HG03378 (cell line): ENCODE measurements at regions not wholly inside any gene's neighbourhood (a gene's known extent, or its start where the extent isn't known, plus 50 kb on each side); places are given as distances from the start of the nearest gene placed in this dataset.
"Not testable (repeated sequence)": the region's sequence is repeated elsewhere in the genome, so short reads cannot be mapped to it uniquely, and the experiment has no call there.

Experiments used
- ATAC-seq: cut with Tn5 transposase; IDR thresholded peaks from one replicate; pipeline ENCODE4 v1.9.1; 2021; ENCODE audit warnings: mild to moderate bottlenecking, moderate library complexity; ENCODE audit not compliant: unreplicated experiment

DNA sequence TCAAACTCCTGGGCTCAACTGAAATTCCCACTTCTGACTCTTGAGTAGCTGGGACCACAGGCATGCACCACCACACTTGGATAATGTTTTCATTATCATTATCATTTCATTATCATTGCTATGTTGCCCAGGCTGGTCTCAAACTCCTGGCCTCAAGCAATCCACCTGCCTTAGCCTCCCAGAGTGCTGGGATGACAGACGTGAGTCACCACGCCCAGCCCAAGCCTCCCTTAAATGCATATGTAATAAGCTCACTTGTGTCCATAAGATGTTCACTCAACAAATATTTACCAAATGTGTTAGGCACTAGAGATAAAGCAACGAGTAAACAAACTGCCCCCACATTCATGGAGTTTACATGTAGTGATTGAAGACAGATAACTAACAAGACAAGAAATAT lies 295.7 kb downstream of the GOLGA6L6 start:
- ATAC-seq: not testable (repeated sequence)

DNA sequence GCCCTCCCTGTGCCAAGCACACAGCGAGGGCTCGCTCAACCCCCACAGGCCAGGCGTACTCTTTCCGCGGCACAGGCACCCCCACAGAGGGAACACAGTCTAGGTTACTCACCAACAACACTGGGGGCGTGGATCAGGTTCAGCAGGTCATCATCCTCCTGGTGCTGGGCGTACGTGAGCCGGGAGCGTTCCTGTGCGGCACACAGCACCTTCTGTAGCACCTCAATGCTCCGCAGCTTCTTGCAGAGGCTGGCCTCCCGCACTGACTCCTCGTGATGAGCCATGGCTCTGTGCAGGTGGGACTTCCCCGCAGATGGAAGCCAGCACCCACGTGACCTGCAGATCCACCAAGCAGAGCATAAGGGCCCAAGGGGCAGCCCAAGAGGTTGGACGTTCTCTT lies 296.8 kb downstream of the GOLGA6L6 start:
- not testable (repeated sequence) for ATAC-seq

- ATAC-seq: not testable (repeated sequence)
These were observed 297.9 kb downstream of the GOLGA6L6 start for GRCh38 chr15:20243486-20244240.

DNA sequence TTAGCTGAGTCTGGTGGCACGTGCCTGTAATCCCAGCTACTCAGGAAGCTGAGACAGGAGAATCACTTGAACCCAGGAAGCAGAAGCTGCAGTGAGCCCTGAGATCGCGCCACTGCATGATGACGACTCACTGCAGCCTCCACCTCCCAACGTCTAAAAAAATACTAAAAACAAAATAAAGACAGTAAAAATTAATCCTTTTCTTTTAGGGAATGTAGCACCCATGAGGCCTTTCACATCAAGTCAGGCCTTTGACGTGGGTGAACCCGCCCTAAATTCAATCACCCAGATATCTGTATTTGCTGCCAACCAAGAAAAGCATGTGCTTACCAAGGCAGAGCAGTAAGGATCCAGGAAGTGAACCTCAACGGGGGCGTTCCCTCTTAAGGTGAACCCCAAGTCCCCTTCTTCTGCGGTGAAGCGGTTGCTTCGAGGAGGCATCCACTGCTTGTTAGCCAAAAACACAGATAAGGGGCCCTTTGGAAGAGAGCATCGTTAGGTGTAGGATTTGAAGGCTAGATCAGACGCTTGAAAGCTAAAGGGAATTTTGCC lies 301.2 kb downstream of the GOLGA6L6 start:
- not testable (repeated sequence) for ATAC-seq

DNA sequence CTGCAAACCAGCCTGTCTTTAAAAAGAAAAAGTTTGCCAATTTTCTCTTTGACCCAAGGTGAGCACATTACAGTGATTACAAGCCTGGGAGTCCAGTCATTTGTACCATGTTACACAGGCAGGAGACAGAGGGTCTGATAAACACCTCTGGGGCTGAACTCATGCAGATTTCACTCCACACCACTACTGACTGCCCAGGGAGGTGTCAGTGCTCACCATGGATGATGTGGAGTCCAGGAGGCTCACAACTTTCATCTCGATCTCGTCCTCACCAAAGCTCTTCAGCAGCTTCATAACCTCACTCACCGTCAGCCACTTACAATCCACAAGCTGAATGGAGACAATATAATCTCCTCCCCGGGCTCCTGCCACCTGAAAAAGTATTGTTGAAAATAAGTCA lies 302.4 kb downstream of the GOLGA6L6 start:
- not testable (repeated sequence) for ATAC-seq

DNA sequence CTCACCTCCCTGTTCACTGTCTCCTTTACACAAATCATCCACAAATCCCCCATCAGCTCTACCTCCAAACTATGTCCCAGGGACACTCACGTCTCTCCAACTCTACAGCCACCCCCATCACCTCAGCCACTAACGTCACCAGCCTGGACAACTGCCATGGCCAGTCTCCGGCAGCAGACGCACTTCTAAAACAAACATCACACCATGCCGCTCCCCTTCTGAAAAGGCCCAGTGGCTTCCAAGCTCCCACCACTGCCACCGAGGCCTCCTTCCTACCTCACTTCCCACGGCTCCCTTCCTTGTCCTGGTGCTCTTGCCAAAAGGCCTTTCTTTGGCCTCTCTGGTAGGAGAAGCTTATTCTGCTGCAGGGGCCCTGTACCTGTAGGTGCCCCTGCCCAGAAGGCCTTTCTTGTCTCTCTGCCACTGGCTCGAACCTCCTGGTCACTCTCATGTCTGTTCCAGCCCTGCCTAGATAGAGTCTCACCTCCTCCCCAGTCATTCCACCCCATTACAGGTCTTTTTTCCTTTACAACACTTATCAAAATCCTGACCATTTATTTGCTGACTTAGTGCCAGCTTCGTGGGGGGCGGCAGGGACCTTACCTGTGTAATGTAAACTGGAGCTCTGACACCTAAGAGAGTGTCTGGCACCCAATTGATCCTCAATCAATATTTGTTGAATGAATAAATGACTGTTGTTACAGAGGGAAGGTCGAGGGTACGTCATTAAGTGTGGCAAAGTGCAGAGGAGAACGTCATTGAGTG lies 304.2 kb downstream of the GOLGA6L6 start:
- not testable (repeated sequence) for ATAC-seq

DNA sequence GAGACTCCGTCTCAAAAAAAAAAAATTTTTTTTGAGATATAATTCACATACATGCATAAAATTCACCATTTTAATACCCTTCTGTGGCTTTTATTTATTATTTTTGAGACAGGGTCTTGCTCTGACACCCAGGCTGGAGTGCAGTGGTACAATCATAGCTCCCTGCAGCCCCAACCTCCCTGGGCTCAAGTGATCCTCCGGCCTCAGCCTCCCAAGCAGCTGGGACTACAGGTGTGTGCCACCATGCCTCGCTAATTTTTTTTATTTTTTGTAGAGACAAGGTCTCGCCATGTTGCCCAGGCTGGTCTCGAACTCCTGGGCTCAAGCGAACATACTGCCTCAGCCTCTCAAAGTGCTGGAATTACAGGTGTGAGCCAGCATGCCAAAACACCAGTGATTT lies 305.9 kb downstream of the GOLGA6L6 start:
- ATAC-seq: not testable (repeated sequence)

- not testable (repeated sequence) for ATAC-seq
These were observed 307.5 kb downstream of the GOLGA6L6 start for GRCh38 chr15:20234006-20234540.

DNA sequence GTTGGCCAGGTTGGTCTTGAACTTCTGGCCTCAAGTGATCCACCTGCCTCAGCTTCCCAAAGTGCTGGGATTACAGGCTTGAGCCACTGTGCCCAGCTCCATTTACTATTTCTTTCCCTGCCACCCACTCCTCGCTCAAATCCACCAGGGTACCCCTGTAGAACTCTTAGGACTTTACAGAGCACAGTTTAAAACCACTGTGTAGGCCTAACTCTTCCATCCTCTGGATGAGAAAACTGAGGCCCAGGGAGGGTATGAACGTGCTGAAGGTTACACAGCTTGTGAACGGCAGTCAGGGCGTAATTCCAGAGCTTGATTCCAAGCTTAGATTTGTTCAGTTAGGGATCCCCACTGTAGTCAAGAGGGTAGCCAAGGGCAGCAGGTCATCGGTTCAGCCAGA lies 309.1 kb downstream of the GOLGA6L6 start:
- ATAC-seq: not testable (repeated sequence)

DNA sequence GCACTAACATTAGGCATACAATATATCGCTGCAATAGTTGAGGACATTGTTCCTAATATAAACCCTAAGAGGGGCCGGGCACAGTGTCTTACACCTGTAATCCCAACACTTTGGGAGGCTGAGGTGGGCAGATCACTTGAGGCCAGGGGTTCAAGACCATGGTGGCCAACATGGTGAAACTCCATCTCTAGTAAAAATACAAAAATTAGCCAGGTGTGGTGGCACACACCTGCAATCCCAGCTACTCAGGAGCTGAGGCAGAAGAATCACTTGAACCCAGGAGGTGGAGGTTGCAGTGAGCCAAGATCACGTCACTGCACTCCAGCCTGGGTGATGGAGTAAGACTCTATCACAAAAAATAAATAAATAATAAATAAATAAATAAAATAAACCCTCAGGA lies 310.9 kb downstream of the GOLGA6L6 start:
- not testable (repeated sequence) for ATAC-seq

GRCh38 chr15:20228791-20229190 lies 312.8 kb downstream of the GOLGA6L6 start:
- ATAC-seq: not testable (repeated sequence)

DNA sequence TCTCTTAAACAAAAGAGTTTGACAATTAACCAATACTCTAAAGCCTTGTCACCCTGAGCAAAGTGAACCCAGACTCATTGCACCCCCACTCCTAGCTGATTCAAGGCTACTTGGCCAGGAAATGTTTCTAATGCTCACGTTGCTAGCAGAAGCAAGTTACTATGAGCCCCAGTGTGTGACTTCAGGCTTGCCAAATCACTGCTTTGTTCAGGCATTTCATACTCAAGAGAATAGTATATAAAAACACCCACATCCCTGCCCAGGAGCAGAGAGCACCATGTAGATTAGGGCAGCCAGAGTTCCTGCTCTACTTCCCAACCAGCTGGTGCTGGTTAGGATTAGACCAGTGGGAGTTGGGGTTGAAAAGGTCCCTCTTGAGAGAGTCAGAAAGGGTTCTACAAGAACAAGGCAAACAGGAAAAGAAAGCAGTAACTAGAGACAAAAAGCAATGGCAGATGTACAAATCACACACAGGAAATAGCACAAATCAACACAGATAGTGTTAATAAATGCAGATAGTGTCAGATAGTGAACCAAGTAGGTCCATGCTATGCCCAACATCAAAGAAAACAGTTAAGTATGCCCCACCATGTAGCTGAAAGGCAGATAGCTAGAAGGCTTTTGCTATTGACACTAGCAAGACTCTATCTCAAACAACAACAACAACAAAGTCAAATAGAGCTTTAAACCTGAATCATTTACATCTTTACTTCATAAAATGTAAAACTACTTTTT lies 314.3 kb downstream of the GOLGA6L6 start:
- ATAC-seq: not testable (repeated sequence)

- not testable (repeated sequence) for ATAC-seq
These were observed 315.1 kb downstream of the GOLGA6L6 start for GRCh38 chr15:20226531-20226930.

- ATAC-seq: not testable (repeated sequence)
These were observed 320.5 kb downstream of the GOLGA6L6 start for GRCh38 chr15:20221063-20221462.

DNA sequence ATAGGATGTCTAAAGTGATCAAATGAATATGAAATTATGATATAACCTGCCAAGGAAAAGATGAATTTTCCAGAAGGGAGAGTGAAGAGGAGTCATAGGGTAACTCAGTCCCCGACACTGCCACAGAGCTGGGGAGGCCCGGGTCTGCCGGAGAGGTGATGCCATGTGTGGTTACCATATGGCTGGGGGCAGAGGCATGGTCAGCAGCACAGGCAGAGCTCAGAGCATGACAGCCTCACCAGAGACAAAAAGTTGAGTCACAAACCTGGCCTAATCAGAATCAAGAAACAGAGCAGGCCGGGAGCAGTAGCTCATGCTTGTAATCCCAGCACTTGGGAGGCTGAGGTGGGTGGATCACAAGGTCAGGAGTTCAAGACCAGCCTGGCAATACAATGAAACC lies 322.4 kb downstream of the GOLGA6L6 start:
- ATAC-seq: not testable (repeated sequence)

GRCh38 chr15:20215700-20216099 lies 325.9 kb downstream of the GOLGA6L6 start:
- ATAC-seq: not testable (repeated sequence)

DNA sequence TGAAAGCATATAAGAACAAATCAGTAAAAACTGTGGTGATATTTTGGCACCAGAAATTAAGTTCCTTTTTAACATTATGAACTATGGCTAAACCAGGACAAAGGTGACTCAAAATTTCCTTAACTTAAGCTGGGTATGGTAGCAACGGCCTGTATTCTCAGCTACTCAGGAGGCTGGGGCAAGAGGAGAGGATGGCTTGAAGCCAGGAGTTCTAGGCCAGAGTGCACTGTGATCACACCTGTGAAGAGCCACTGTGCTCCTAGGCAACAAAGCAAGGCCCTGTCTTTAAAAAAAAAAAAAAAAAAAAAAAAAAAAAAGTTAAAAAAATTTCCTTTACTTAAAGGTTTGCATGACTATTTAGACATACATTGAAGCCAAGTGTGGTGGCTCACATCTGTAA lies 327.5 kb downstream of the GOLGA6L6 start:
- not testable (repeated sequence) for ATAC-seq

DNA sequence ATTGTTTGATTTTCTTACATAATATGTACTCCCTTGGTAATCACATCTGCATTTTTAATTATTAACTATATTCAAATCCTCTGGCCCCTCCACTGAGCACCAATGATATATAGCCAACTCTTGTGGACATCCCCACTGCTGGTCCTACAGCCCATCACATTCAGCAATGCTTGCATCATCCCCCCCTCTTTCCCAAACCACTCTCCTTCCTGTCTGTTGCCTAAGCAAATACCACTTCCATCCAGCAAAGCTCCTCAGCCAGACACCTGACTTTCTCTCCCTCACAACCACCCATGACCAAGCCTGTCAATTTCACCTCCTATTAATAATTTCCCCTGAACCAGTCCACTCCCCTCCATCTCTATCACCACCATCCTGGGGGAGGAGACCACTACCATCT lies 330.1 kb downstream of the GOLGA6L6 start:
- ATAC-seq: not testable (repeated sequence)

DNA sequence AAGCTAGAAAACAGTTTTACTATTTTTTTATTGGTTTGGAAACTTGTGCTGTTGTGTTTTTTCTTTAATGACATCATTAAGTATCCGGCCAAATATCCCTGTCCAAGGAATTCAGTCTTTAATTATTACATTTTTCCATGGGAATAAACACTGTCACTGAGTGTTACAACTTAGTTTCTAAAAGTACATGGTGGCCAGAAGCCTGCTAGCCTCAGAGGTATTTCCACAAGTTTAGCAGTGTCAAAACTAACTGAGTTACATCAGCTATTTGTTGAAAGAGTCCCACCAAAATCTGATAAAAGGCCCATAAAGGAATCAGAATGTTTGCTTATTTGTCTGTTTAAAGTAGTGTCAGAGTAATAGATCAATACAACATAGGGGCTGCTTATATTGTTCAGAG lies 331.6 kb downstream of the GOLGA6L6 start:
- ATAC-seq: not testable (repeated sequence)

GRCh38 chr15:20207607-20208006 lies 334.0 kb downstream of the GOLGA6L6 start:
- not testable (repeated sequence) for ATAC-seq

GRCh38 chr15:20207198-20207597 lies 334.4 kb downstream of the GOLGA6L6 start:
- ATAC-seq: not testable (repeated sequence)
